HuH-7 (cell line): ENCODE measurements at regions not wholly inside any gene's neighbourhood (a gene's known extent, or its start where the extent isn't known, plus 50 kb on each side); places are given as distances from the start of the nearest gene placed in this dataset.
A peak's percentile ranks its signal among the peaks of the same experiment; 100 is the strongest.

Experiments used
- DNase-seq: peaks from one replicate; pipeline ENCODE4 v3.0.0; 2011; ENCODE audit warnings: low spot score

GRCh38 chr5:135234666-135235401 is 164.2 kb downstream of the MACROH2A1 start:
- no peak for DNase-seq

GRCh38 chr5:135234242-135234641 is 164.8 kb downstream of the MACROH2A1 start:
- DNase-seq: no peak

- DNase-seq: no peak
These were observed 165.6 kb downstream of the MACROH2A1 start for GRCh38 chr5:135233477-135233876.

- DNase-seq: no peak
These were observed 166.1 kb downstream of the MACROH2A1 start for GRCh38 chr5:135232958-135233357.

GRCh38 chr5:135231289-135231688 is 167.7 kb downstream of the MACROH2A1 start:
- no peak for DNase-seq

- DNase-seq: no peak
These were observed 168.6 kb downstream of the MACROH2A1 start for GRCh38 chr5:135230251-135230925.

- peak; percentile 46 for DNase-seq
These were observed 169.3 kb downstream of the MACROH2A1 start for GRCh38 chr5:135229679-135230132.

- no peak for DNase-seq
These were observed 169.9 kb downstream of the MACROH2A1 start for GRCh38 chr5:135229122-135229521.

GRCh38 chr5:135228222-135228621 is 170.8 kb downstream of the MACROH2A1 start:
- no peak for DNase-seq

GRCh38 chr5:135227064-135228022 is 171.7 kb downstream of the MACROH2A1 start:
- DNase-seq: no peak

- DNase-seq: no peak
These were observed 173.0 kb downstream of the MACROH2A1 start for GRCh38 chr5:135225856-135226560.

- DNase-seq: no peak
These were observed 175.0 kb downstream of the MACROH2A1 start for GRCh38 chr5:135223891-135224625.

GRCh38 chr5:135223404-135223803 is 175.6 kb downstream of the MACROH2A1 start:
- DNase-seq: no peak

GRCh38 chr5:135222771-135223170 is 176.3 kb downstream of the MACROH2A1 start:
- DNase-seq: no peak

GRCh38 chr5:135222171-135222681 is 176.8 kb downstream of the MACROH2A1 start:
- no peak for DNase-seq

GRCh38 chr5:135221696-135222095 is 177.3 kb downstream of the MACROH2A1 start:
- DNase-seq: no peak

- DNase-seq: no peak
These were observed 177.9 kb downstream of the MACROH2A1 start for GRCh38 chr5:135221187-135221473.

GRCh38 chr5:135220394-135221186 is 178.4 kb downstream of the MACROH2A1 start:
- no peak for DNase-seq

GRCh38 chr5:135219868-135220267 is 179.2 kb downstream of the MACROH2A1 start:
- DNase-seq: no peak
